ENCODE measurements at regions not wholly inside any gene's neighbourhood (a gene's known extent, or its start where the extent isn't known, plus 50 kb on each side); places are given as distances from the start of the nearest gene placed in this dataset.

- TF ChIP-seq E2F1 (CRISPR knock-in tag; IDR thresholded peaks at IDR 0.05) (no peak), NR1H2 (CRISPR knock-in tag; IDR thresholded peaks at IDR 0.05) (no peak), GABPB1 (CRISPR knock-in tag; IDR thresholded peaks at IDR 0.05) (no peak), CDX4 (CRISPR knock-in tag; IDR thresholded peaks at IDR 0.05; ENCODE audit: borderline replicate concordance) (no peak), ZSCAN18 (CRISPR knock-in tag; IDR thresholded peaks at IDR 0.05) (no peak), CBFB (CRISPR knock-in tag; IDR thresholded peaks at IDR 0.05; ENCODE audit: low read depth) (no peak), ATF3 (CRISPR knock-in tag; conservative IDR thresholded peaks at IDR 0.05) (no peak), FOXK1 (CRISPR knock-in tag; IDR thresholded peaks at IDR 0.05) (no peak), KAT7 (CRISPR knock-in tag; IDR thresholded peaks at IDR 0.05; ENCODE audit: borderline replicate concordance) (no peak), CREM (CRISPR knock-in tag; IDR thresholded peaks at IDR 0.05) (no peak), FOXJ3 (CRISPR knock-in tag; IDR thresholded peaks at IDR 0.05; ENCODE audit: borderline replicate concordance) (no peak)
- TF ChIP-seq, protein P1, sequence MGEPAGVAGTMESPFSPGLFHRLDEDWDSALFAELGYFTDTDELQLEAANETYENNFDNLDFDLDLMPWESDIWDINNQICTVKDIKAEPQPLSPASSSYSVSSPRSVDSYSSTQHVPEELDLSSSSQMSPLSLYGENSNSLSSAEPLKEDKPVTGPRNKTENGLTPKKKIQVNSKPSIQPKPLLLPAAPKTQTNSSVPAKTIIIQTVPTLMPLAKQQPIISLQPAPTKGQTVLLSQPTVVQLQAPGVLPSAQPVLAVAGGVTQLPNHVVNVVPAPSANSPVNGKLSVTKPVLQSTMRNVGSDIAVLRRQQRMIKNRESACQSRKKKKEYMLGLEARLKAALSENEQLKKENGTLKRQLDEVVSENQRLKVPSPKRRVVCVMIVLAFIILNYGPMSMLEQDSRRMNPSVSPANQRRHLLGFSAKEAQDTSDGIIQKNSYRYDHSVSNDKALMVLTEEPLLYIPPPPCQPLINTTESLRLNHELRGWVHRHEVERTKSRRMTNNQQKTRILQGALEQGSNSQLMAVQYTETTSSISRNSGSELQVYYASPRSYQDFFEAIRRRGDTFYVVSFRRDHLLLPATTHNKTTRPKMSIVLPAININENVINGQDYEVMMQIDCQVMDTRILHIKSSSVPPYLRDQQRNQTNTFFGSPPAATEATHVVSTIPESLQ (CRISPR knock-in tag; IDR thresholded peaks at IDR 0.05): no peak
- TF ChIP-seq, protein P2, sequence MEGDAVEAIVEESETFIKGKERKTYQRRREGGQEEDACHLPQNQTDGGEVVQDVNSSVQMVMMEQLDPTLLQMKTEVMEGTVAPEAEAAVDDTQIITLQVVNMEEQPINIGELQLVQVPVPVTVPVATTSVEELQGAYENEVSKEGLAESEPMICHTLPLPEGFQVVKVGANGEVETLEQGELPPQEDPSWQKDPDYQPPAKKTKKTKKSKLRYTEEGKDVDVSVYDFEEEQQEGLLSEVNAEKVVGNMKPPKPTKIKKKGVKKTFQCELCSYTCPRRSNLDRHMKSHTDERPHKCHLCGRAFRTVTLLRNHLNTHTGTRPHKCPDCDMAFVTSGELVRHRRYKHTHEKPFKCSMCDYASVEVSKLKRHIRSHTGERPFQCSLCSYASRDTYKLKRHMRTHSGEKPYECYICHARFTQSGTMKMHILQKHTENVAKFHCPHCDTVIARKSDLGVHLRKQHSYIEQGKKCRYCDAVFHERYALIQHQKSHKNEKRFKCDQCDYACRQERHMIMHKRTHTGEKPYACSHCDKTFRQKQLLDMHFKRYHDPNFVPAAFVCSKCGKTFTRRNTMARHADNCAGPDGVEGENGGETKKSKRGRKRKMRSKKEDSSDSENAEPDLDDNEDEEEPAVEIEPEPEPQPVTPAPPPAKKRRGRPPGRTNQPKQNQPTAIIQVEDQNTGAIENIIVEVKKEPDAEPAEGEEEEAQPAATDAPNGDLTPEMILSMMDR (IDR thresholded peaks at IDR 0.05): no peak
Measured at GRCh38 chr3:109772520-109772919, 435.2 kb upstream of the DPPA4 start (continued).

DNA sequence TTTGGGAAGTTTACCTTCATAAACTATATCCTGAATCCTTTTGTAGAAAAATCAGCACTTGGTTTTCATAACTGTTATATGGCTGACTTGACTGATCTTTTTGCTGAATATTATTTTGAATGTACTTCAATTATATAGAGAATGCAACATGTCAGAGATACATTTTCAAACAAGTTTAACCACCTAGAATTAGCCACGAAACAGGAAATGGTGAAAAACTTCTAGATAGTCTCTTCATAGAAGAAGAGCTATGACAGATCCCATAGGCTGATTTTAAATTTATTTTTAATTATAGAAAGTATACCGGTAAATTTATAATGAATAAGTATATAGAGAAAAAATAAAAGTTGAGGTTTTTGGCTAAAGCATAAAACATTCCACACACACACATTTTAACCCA is 436.8 kb upstream of the DPPA4 start:
- Mint-ChIP-seq H3K27ac (no peak overlapping the region), H3K4me1 (no peaks in the 10 kb centered on the region), H3K4me3 (no peak overlapping the region), H3K27me3 (ENCODE audit: low read depth) (peaks cover 3% of the 10 kb centered on the region), H3K36me3 (peaks cover 12% of the 10 kb centered on the region), H3K9me3 (peaks cover 70% of the 10 kb centered on the region)
- CTCF ChIA-PET: no interaction called here
- DNase-seq (ENCODE audit: low spot score) (no peak), ATAC-seq (no peak)
- POLR2A ChIA-PET: no interaction called here
- no peak for TF ChIP-seq KAT7 (CRISPR knock-in tag; IDR thresholded peaks at IDR 0.05; ENCODE audit: borderline replicate concordance)
- TF ChIP-seq SP1 (CRISPR knock-in tag; conservative IDR thresholded peaks at IDR 0.05): no peak
- TF ChIP-seq, protein P3, sequence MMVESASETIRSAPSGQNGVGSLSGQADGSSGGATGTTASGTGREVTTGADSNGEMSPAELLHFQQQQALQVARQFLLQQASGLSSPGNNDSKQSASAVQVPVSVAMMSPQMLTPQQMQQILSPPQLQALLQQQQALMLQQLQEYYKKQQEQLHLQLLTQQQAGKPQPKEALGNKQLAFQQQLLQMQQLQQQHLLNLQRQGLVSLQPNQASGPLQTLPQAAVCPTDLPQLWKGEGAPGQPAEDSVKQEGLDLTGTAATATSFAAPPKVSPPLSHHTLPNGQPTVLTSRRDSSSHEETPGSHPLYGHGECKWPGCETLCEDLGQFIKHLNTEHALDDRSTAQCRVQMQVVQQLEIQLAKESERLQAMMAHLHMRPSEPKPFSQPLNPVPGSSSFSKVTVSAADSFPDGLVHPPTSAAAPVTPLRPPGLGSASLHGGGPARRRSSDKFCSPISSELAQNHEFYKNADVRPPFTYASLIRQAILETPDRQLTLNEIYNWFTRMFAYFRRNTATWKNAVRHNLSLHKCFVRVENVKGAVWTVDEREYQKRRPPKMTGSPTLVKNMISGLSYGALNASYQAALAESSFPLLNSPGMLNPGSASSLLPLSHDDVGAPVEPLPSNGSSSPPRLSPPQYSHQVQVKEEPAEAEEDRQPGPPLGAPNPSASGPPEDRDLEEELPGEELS (CRISPR knock-in tag; IDR thresholded peaks at IDR 0.05): no peak
- TF ChIP-seq ZNF219 (CRISPR knock-in tag; IDR thresholded peaks at IDR 0.05; ENCODE audit: borderline replicate concordance): no peak
- no peak for TF ChIP-seq AFF4 (CRISPR knock-in tag; IDR thresholded peaks at IDR 0.05; ENCODE audit: borderline replicate concordance)
- no peak for TF ChIP-seq TEAD1 (CRISPR knock-in tag; IDR thresholded peaks at IDR 0.05)
- no peak for TF ChIP-seq TP53 (CRISPR knock-in tag; IDR thresholded peaks at IDR 0.05)
- no peak for TF ChIP-seq ZNF263 (CRISPR knock-in tag; IDR thresholded peaks at IDR 0.05; ENCODE audit: low read depth)
- TF ChIP-seq, protein P4, sequence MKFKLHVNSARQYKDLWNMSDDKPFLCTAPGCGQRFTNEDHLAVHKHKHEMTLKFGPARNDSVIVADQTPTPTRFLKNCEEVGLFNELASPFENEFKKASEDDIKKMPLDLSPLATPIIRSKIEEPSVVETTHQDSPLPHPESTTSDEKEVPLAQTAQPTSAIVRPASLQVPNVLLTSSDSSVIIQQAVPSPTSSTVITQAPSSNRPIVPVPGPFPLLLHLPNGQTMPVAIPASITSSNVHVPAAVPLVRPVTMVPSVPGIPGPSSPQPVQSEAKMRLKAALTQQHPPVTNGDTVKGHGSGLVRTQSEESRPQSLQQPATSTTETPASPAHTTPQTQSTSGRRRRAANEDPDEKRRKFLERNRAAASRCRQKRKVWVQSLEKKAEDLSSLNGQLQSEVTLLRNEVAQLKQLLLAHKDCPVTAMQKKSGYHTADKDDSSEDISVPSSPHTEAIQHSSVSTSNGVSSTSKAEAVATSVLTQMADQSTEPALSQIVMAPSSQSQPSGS (CRISPR knock-in tag; IDR thresholded peaks at IDR 0.05; ENCODE audit: borderline replicate concordance, low read depth): no peak

Data from WTC11 (cell line).